WERI-Rb-1 (cell line): ENCODE measurements at regions not wholly inside any gene's neighbourhood (a gene's known extent, or its start where the extent isn't known, plus 50 kb on each side); places are given as distances from the start of the nearest gene placed in this dataset.

Source experiments
- DNase-seq: peaks from one replicate; pipeline ENCODE4 v3.0.0-alpha.2; 2020
- H3K27ac ChIP-seq: fragments of 250-450 bp; sonication (Bioruptor Pico); 2 replicates; pipeline ENCODE4 v1.5.1; 2020; ENCODE audit warnings: mild to moderate bottlenecking, moderate library complexity
- H3K27me3 ChIP-seq: fragments of 250-450 bp; sonication (Bioruptor Pico); 2 replicates; pipeline ENCODE4 v1.5.1; 2021; ENCODE audit warnings: mild to moderate bottlenecking, low read depth, moderate library complexity; ENCODE audit not compliant: insufficient read depth, severe bottlenecking
- H3K36me3 ChIP-seq: fragments of 250-450 bp; sonication (Bioruptor Pico); 2 replicates; pipeline ENCODE4 v1.5.1; 2020; ENCODE audit warnings: mild to moderate bottlenecking, moderate library complexity
- H3K4me3 ChIP-seq: 2 replicates; pipeline ENCODE4 v1.5.1; 2011; ENCODE audit warnings: low read depth, mild to moderate bottlenecking, control low read depth, low read length
- H3K9me3 ChIP-seq: fragments of 250-450 bp; sonication (Bioruptor Pico); 2 replicates; pipeline ENCODE4 v1.5.1; 2021; ENCODE audit warnings: mild to moderate bottlenecking, moderate library complexity; ENCODE audit not compliant: severe bottlenecking
- TF ChIP-seq, protein P1 (sequence below): IDR thresholded peaks from 2 replicates; pipeline ENCODE4 v1.5.1; 2011; ENCODE audit warnings: low read depth, mild to moderate bottlenecking, control low read depth, inconsistent platforms, low read length

DNA sequence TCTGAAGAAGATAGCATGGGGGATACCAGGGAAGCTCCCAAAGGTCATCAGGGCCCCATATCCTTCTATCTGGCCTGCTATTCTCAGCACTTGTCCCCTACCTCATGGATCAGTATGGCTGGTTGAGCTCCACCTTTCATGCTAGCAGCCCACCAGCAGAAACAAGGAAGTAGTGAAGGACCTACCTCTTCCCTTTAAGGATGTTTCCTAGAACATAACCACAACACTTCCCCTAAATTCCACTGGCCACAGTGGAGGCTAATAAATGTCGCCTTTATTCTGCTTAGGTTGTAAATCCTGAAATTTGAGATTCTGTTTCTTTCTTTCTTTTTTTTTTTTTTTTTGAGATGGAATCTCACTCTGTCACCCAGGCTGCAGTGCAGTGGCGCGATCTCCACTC is 128.6 kb upstream of the PARP11 start:
- Histone ChIP-seq H3K36me3 (no peaks in the 10 kb centered on the region), H3K9me3 (peaks cover 6% of the 10 kb centered on the region), H3K27me3 (peaks cover 25% of the 10 kb centered on the region), H3K4me3 (no peak overlapping the region), H3K27ac (no peak overlapping the region)
- TF ChIP-seq, protein P1, sequence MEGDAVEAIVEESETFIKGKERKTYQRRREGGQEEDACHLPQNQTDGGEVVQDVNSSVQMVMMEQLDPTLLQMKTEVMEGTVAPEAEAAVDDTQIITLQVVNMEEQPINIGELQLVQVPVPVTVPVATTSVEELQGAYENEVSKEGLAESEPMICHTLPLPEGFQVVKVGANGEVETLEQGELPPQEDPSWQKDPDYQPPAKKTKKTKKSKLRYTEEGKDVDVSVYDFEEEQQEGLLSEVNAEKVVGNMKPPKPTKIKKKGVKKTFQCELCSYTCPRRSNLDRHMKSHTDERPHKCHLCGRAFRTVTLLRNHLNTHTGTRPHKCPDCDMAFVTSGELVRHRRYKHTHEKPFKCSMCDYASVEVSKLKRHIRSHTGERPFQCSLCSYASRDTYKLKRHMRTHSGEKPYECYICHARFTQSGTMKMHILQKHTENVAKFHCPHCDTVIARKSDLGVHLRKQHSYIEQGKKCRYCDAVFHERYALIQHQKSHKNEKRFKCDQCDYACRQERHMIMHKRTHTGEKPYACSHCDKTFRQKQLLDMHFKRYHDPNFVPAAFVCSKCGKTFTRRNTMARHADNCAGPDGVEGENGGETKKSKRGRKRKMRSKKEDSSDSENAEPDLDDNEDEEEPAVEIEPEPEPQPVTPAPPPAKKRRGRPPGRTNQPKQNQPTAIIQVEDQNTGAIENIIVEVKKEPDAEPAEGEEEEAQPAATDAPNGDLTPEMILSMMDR, result no peak
- DNase-seq, result no peak

DNA sequence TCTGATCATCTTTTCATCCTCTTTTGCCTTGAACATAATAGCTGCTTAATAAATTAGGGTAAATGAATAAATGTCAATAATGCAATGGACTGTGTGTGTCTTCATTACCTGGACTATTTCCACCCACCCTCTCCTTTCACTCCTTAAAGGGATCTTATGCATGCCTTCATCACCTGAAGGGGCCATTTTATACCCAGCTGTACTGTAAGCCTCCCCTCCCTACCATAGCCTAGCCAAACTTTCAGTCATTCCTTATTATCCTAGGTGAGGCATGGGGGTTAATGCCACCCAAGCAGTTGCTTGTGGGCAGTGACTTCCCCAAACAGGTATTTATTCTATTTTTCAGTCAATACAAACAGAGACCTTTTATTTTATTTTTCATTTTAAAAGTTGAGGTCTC is 127.8 kb upstream of the PARP11 start:
- no peaks in the 10 kb centered on the region for H3K36me3 ChIP-seq
- H3K9me3 ChIP-seq, result peaks cover 5% of the 10 kb centered on the region
- no peak for DNase-seq
- TF ChIP-seq, protein P1, result no peak
- no peak overlapping the region for H3K27ac ChIP-seq
- peaks cover 21% of the 10 kb centered on the region for H3K27me3 ChIP-seq
- no peak overlapping the region for H3K4me3 ChIP-seq

DNA sequence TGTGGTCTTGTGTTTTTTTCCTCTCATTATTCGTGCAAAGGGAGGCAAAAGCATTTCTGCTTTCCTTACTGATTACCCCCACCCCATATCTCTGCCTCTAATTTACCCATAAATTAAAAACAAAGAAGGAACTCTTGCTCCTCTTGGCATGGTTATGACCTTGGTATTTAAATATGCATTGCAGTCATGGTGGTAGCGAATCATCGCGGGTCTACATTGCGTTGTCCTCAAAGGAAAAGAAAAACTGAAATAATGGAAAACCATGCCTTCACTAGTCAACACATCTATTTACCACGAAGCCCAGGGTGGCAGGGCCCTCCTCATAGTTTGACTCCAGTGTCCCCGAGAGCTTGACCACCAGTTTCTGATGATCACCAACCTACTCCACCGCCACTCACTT is 126.7 kb upstream of the PARP11 start:
- no peak overlapping the region for H3K27ac ChIP-seq
- DNase-seq, result no peak

DNA sequence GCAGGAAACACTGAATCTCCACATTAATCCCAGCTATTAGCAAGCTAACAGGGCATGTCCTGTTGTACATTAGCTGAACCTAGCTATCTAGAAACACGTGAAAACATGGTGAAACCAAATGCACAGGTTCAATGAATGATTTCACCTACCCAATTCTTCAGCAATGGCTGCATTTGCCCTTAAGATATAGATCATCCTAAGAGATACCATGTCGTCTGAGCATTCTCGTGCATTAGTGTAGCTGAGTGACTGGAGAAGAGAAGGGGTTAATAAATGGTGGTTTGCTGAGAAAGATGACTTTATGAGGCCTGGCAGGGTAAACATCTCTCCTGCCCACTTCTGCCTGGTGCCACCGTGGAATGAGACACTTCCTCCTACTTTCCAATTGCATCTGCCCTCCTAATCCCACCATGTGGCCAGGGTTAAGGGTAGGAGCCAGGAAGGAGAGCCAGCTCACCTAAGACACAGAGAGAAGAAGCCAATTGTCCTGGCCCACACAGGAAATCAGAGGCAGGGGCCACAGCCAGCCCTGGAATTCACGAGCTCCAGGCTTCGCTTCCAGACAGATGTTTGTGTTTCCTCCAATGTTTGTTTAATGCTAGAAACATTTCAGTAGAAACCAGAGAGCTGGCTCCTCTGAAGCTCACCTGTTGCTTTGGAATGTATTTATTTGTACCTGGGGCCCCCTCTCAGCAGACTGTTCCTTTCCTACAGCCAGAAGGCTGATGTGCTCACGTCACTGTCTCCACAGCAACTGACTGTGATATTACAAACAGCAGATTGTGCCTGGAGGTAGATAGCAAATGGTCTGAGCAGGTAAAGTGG is 126.0 kb upstream of the PARP11 start:
- no peak for DNase-seq
- Histone ChIP-seq H3K27ac (no peak overlapping the region), H3K9me3 (peaks cover 5% of the 10 kb centered on the region)

More for the DNA sequence above, 126.7 kb upstream of the PARP11 start:
- Histone ChIP-seq H3K27me3 (peaks cover 16% of the 10 kb centered on the region), H3K4me3 (no peak overlapping the region), H3K9me3 (peaks cover 5% of the 10 kb centered on the region), H3K36me3 (no peaks in the 10 kb centered on the region)
- TF ChIP-seq, protein P1, result no peak

DNA sequence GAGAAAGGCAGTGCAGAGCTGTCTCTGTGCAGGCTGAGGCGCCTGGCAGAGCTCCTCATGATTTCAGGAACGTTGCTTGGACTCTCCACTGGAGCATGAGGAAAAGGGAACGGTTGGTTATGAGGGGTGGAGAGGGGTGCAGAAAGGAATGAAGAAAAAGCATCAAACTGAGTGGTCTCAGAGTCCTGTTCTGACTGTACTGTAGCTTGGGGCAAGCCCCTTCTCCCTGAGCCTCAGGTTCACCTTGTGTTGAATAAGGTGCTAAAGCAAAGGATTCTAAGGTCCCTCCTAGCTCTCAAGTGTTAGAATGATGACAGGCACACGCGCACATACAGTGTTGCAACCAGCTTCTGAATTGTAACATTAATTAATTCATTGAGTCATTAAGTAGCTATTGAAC is 125.2 kb upstream of the PARP11 start:
- no peak overlapping the region for H3K4me3 ChIP-seq
- TF ChIP-seq, protein P1, result no peak
- H3K36me3 ChIP-seq, result no peaks in the 10 kb centered on the region
- no peak overlapping the region for H3K27ac ChIP-seq
- H3K27me3 ChIP-seq, result peaks cover 17% of the 10 kb centered on the region
- DNase-seq, result no peak
- H3K9me3 ChIP-seq, result peaks cover 5% of the 10 kb centered on the region

More for the DNA sequence above, 126.0 kb upstream of the PARP11 start:
- peaks cover 16% of the 10 kb centered on the region for H3K27me3 ChIP-seq
- no peaks in the 10 kb centered on the region for H3K36me3 ChIP-seq
- TF ChIP-seq, protein P1, result no peak
- no peak overlapping the region for H3K4me3 ChIP-seq

DNA sequence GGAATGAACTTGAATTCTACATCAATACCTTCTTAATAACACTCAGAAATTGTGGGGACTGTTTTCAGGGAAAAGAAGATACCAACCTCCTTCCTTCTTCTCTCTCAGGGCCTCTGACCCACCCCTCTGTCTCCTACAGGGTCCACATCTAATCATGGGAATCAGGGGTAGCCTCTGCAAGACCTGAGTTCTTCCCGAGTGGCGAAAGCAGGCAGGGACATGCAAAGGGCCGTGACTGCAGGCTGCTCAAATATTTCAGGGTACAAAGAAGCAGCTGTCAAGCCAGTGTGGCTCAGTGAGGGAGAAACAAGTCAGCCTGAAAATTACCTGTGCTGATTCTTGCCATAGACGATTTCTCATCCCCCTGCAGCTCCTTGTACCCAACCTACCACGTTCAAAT is 123.1 kb upstream of the PARP11 start:
- Histone ChIP-seq H3K4me3 (no peak overlapping the region), H3K27me3 (peaks cover 23% of the 10 kb centered on the region), H3K27ac (no peak overlapping the region), H3K9me3 (peaks cover 5% of the 10 kb centered on the region), H3K36me3 (no peaks in the 10 kb centered on the region)
- DNase-seq, result no peak
- TF ChIP-seq, protein P1, result no peak
